Testis (tissue), 2 donors: ENCODE measurements at regions not wholly inside any gene's neighbourhood (a gene's known extent, or its start where the extent isn't known, plus 50 kb on each side); places are given as distances from the start of the nearest gene placed in this dataset.

Experiments used
- DNase-seq: peaks from one replicate; pipeline ENCODE4 v3.0.0-alpha.2; 2019
- H3K27ac ChIP-seq, 2 donors: fragments of 200-600 bp; sonication (generic); one replicate each; pipeline ENCODE4 v1.5.1; 2019
- H3K27me3 ChIP-seq: fragments of 200-600 bp; sonication (generic); one replicate; pipeline ENCODE4 v1.5.1; 2019
- H3K36me3 ChIP-seq: fragments of 200-600 bp; sonication (generic); one replicate; pipeline ENCODE4 v1.5.1; 2017; ENCODE audit warnings: low read depth; ENCODE audit errors: missing control alignments
- H3K4me1 ChIP-seq: fragments of 200-600 bp; sonication (generic); one replicate; pipeline ENCODE4 v1.5.1; 2019
- H3K4me3 ChIP-seq, 2 donors: fragments of 200-600 bp; sonication (generic); one replicate each; pipeline ENCODE4 v1.5.1; 2017 to 2019
- H3K9me3 ChIP-seq: fragments of 200-600 bp; sonication (generic); one replicate; pipeline ENCODE4 v1.5.1; 2017
- CTCF ChIP-seq, 3 experiments: fragments of 450-650 bp in 2 of 3; fragments of 200-600 bp in 1 of 3; sonication (generic) in 1 of 3; IDR thresholded peaks; one replicate each; pipeline ENCODE4 v1.5.1; 2016 to 2019; ENCODE audit warnings: antibody characterized with exemption in 3 of 3, mild to moderate bottlenecking in 2 of 3, moderate library complexity in 1 of 3
- POLR2A ChIP-seq: fragments of 450-650 bp; IDR thresholded peaks from one replicate; pipeline ENCODE4 v1.6.1; 2017; ENCODE audit warnings: antibody characterized with exemption, mild to moderate bottlenecking, moderate library complexity
- WGBS, 2 donors: methylation state at CpG; one replicate each; pipeline ENCODE4 v1.1.5; 2018; 5-methylcytosine and 5-hydroxymethylcytosine counted together
- intact Hi-C: fragments of 100-400 bp; cut with DNase I; formaldehyde crosslinking; loops from one replicate; pipeline ENCODE4 v1.15.1; 2023; ENCODE audit warnings: low total_unique reads
- small RNA-seq, 2 donors: library from RNA; depleted of rRNA; stranded (forward); fragments of <200 nt; gene quantifications; one replicate each; pipeline ENCODE3, GENCODE V24; 2016

- no peaks in the 10 kb centered on the region for H3K9me3 ChIP-seq
- DNase-seq, result no peak
- peak overlapping the region in 1 of 2 donors; percentile 58 for H3K4me3 ChIP-seq
- 8 to 9% methylated on average over 11 of the region's 11 CpGs for WGBS, 2 donors
- H3K27ac ChIP-seq, result no peak overlapping the region
- TF ChIP-seq CTCF (IDR thresholded peaks at IDR 0.05) (no peak), POLR2A (no peak)
- H3K4me1 ChIP-seq, result no peaks in the 10 kb centered on the region
- H3K36me3 ChIP-seq, result no peaks in the 10 kb centered on the region
- intact Hi-C loops, result no loop called here
- no peaks in the 10 kb centered on the region for H3K27me3 ChIP-seq
Measured at GRCh38 chr6:26311012-26311384, 54.0 kb upstream of the BTN3A2 start.

- no peaks in the 10 kb centered on the region for H3K9me3 ChIP-seq
- H3K27ac ChIP-seq, result peak overlapping the region in 1 of 2 donors; percentile 77
- peak overlapping the region; percentile 40 to 58 for H3K4me3 ChIP-seq
- TF ChIP-seq POLR2A (no peak), CTCF (IDR thresholded peaks at IDR 0.05) (no peak)
- no peak for DNase-seq
- H3K4me1 ChIP-seq, result no peaks in the 10 kb centered on the region
- H3K27me3 ChIP-seq, result no peaks in the 10 kb centered on the region
- 4% methylated on average over 18 of the region's 18 CpGs for WGBS, 2 donors
- H3K36me3 ChIP-seq, result no peaks in the 10 kb centered on the region
- intact Hi-C loops, result no loop called here
Measured at GRCh38 chr6:26311385-26312095, 53.5 kb upstream of the BTN3A2 start.

GRCh38 chr6:26312096-26312463 lies 52.9 kb upstream of the BTN3A2 start:
- WGBS, 2 donors, result 3% methylated on average over 6 of the region's 6 CpGs
- no peak for TF ChIP-seq CTCF (IDR thresholded peaks at IDR 0.05)
- DNase-seq, result no peak
- Histone ChIP-seq H3K27me3 (no peaks in the 10 kb centered on the region), H3K27ac (peak overlapping the region in 1 of 2 donors; percentile 77), H3K36me3 (no peaks in the 10 kb centered on the region), H3K9me3 (no peaks in the 10 kb centered on the region), H3K4me3 (peak overlapping the region; percentile 40 to 58), H3K4me1 (no peaks in the 10 kb centered on the region)
- intact Hi-C loops, result no loop called here

DNA sequence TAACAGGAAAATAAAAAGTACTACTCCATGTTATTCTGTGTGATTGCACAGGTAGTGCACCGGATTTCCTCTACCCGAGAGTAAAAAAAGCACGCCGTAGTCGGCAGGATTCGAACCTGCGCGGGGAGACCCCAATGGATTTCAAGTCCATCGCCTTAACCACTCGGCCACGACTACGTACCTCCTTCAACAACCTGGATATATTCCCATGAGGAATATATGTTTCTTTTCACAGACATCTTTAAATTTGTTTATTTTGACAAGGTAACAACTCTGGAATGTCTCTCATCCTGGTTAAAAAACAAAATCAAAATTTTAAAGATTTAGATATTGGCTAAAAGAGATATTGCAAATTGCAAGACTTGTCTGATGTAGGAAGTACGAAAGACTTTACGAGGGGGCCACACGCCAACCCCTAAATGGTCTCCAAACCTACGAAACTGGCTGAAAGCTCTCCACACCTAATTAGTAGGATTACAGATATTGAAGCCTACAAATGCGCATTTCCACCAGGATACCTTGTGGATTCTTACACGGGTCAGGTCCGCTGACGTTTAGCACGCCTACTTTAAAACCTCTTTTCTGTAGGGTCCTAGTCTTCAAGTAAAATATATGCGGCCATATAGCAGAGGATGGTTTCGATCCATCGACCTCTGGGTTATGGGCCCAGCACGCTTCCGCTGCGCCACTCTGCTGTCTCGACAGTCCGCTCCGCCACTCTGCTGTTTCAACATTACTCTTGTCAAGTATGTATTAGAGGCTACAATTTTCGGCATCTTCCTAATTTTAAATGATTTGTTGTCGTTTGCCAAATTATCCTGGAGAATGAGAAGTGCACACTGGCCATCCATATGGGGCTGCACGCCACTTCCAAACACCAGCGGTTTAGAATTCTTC lies 52.2 kb upstream of the BTN3A2 start:
- Histone ChIP-seq H3K9me3 (no peaks in the 10 kb centered on the region), H3K27me3 (no peaks in the 10 kb centered on the region), H3K36me3 (no peaks in the 10 kb centered on the region), H3K4me1 (no peaks in the 10 kb centered on the region), H3K27ac (peak overlapping the region in 1 of 2 donors; percentile 77), H3K4me3 (peak overlapping the region; percentile 40 to 58)
- peak; percentile 92 for DNase-seq
- 1% methylated on average over 34 of the region's 34 CpGs for WGBS, 2 donors
- TF ChIP-seq CTCF (IDR thresholded peaks at IDR 0.05) (no peak), POLR2A (no peak)
- intact Hi-C loops, result no loop called here

Small RNAs in the stretch of these regions (small RNA-seq; reads per million reads assigned to genes)
- gene AL031777.2 (0 reads per million in 2 donors), gene HIST1H2AD (1.1 to 2.3 reads per million in 2 donors), gene HIST1H2APS3 (0 reads per million in 2 donors), gene HIST1H4G (0 reads per million in 2 donors), gene LARP1P1 (0 reads per million in 2 donors)
